ENCODE measurements at regions not wholly inside any gene's neighbourhood (a gene's known extent, or its start where the extent isn't known, plus 50 kb on each side); places are given as distances from the start of the nearest gene placed in this dataset.
"Not testable (repeated sequence)": the region's sequence is repeated elsewhere in the genome, so short reads cannot be mapped to it uniquely, and the experiment has no call there.

DNA sequence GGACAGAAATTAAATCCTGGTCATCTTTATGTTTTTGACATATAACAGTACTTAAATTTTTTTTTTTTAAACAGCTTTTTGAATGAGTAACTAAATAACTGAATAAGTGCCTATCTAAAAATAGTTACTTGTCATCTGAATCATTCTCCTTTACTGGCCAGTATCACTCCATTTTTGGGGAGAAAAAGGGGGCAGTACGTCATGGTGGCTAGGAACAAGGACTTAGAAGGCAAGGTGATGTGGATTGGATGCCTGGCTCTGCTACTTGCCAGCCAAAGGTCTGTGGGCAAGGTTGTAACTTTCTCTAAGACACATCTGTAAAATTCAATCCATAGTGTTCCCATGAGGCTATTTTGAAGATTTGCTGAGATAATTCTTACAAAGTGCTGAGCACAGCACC lies 220.4 kb upstream of the DEPDC1 start:
- no peaks in the 10 kb centered on the region for H3K9me3 ChIP-seq (ENCODE audit: low read depth)
- no peak overlapping the region for H3K4me3 ChIP-seq
- no peak overlapping the region for H3K27ac ChIP-seq
- no peaks in the 10 kb centered on the region for H3K27me3 ChIP-seq
- H3K4me1 ChIP-seq (ENCODE audit: low read depth), result no peaks in the 10 kb centered on the region
- H3K36me3 ChIP-seq, result no peaks in the 10 kb centered on the region
- no peak for DNase-seq (ENCODE audit: low read depth in 1 of 2, low spot score in 1 of 2)
- TF ChIP-seq, protein P1, sequence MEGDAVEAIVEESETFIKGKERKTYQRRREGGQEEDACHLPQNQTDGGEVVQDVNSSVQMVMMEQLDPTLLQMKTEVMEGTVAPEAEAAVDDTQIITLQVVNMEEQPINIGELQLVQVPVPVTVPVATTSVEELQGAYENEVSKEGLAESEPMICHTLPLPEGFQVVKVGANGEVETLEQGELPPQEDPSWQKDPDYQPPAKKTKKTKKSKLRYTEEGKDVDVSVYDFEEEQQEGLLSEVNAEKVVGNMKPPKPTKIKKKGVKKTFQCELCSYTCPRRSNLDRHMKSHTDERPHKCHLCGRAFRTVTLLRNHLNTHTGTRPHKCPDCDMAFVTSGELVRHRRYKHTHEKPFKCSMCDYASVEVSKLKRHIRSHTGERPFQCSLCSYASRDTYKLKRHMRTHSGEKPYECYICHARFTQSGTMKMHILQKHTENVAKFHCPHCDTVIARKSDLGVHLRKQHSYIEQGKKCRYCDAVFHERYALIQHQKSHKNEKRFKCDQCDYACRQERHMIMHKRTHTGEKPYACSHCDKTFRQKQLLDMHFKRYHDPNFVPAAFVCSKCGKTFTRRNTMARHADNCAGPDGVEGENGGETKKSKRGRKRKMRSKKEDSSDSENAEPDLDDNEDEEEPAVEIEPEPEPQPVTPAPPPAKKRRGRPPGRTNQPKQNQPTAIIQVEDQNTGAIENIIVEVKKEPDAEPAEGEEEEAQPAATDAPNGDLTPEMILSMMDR (IDR thresholded peaks at IDR 0.05; ENCODE audit: low read depth, low read length), result no peak

DNA sequence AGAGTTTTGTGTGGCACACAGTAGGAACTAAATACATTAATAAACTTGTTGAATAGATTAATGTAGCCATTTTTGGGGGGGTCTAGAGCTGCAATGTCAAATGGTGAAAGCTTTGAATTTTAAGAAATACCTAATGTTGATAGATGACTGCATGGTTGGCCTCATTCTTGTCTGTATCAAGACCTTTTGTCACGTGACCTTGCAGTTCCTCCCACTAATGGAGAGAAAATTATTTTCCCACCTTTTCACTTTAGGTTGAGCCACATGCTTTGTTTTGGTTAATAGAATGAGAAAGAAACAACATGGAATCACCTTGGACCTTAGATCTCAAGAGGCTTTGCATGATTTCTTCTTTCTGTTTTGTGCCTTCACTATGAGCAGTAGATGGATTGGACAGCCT lies 223.6 kb upstream of the DEPDC1 start:
- Histone ChIP-seq H3K4me1 (ENCODE audit: low read depth) (no peaks in the 10 kb centered on the region), H3K27me3 (no peaks in the 10 kb centered on the region), H3K4me3 (no peak overlapping the region), H3K27ac (no peak overlapping the region), H3K9me3 (ENCODE audit: low read depth) (no peaks in the 10 kb centered on the region), H3K36me3 (no peaks in the 10 kb centered on the region)
- TF ChIP-seq, protein P1 (IDR thresholded peaks at IDR 0.05; ENCODE audit: low read depth, low read length), result no peak
- no peak for DNase-seq (ENCODE audit: low read depth in 1 of 2, low spot score in 1 of 2)

- no peak for DNase-seq (ENCODE audit: low read depth in 1 of 2, low spot score in 1 of 2)
- H3K27me3 ChIP-seq, result no peaks in the 10 kb centered on the region
- TF ChIP-seq, protein P1 (IDR thresholded peaks at IDR 0.05; ENCODE audit: low read depth, low read length), result no peak
- no peaks in the 10 kb centered on the region for H3K4me1 ChIP-seq (ENCODE audit: low read depth)
- no peak overlapping the region for H3K27ac ChIP-seq
- no peak overlapping the region for H3K4me3 ChIP-seq
- no peaks in the 10 kb centered on the region for H3K36me3 ChIP-seq
- no peaks in the 10 kb centered on the region for H3K9me3 ChIP-seq (ENCODE audit: low read depth)
These were observed 226.9 kb upstream of the DEPDC1 start for GRCh38 chr1:68723791-68724190.

GRCh38 chr1:68725001-68725752 lies 228.3 kb upstream of the DEPDC1 start:
- Histone ChIP-seq H3K27me3 (no peaks in the 10 kb centered on the region), H3K36me3 (no peaks in the 10 kb centered on the region), H3K9me3 (ENCODE audit: low read depth) (no peaks in the 10 kb centered on the region), H3K4me3 (no peak overlapping the region), H3K4me1 (ENCODE audit: low read depth) (no peaks in the 10 kb centered on the region), H3K27ac (no peak overlapping the region)
- DNase-seq (ENCODE audit: low read depth in 1 of 2, low spot score in 1 of 2), result peak; percentile 16 to 50
- TF ChIP-seq, protein P1 (IDR thresholded peaks at IDR 0.05; ENCODE audit: low read depth, low read length), result no peak

GRCh38 chr1:68739486-68739885 lies 242.6 kb upstream of the DEPDC1 start:
- not testable (repeated sequence) for H3K9me3 ChIP-seq (ENCODE audit: low read depth); H3K36me3 ChIP-seq; DNase-seq (ENCODE audit: low read depth in 1 of 2, low spot score in 1 of 2); H3K27me3 ChIP-seq; H3K4me3 ChIP-seq; H3K27ac ChIP-seq; H3K4me1 ChIP-seq (ENCODE audit: low read depth)

- no peaks in the 10 kb centered on the region for H3K4me1 ChIP-seq (ENCODE audit: low read depth)
- no peaks in the 10 kb centered on the region for H3K9me3 ChIP-seq (ENCODE audit: low read depth)
- H3K4me3 ChIP-seq, result no peak overlapping the region
- no peaks in the 10 kb centered on the region for H3K27me3 ChIP-seq
- no peak overlapping the region for H3K27ac ChIP-seq
- TF ChIP-seq, protein P1 (IDR thresholded peaks at IDR 0.05; ENCODE audit: low read depth, low read length), result no peak
- no peaks in the 10 kb centered on the region for H3K36me3 ChIP-seq
- peak in 1 of 2 donors; percentile 1 for DNase-seq (ENCODE audit: low read depth in 1 of 2, low spot score in 1 of 2)
These were observed 248.1 kb upstream of the DEPDC1 start for GRCh38 chr1:68745011-68745410.

Data from cardiac muscle cell (in vitro differentiated cells and primary cell).